ENCODE measurements at regions not wholly inside any gene's neighbourhood (a gene's known extent, or its start where the extent isn't known, plus 50 kb on each side); places are given as distances from the start of the nearest gene placed in this dataset.

DNA sequence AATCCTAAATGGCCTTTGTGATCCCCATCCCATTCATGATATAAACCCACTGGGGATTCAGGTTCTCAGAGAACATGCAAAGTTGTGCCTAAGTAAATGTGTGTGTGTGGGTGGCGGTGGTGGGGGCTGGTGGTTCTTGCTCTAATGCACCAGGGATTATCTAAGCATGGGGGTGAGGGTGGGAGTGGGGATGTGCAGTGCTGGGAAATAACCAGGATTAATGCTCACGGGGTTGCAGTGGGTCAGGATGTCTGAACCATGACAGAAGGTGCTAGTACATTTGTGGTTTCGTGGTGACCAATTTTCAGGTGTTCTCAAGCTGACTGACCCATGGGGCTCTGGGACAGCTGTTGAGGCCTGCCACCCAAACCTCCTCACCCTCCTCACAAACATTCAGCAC is 101.0 kb downstream of the ZNF608 start:
- no peak for DNase-seq
- Histone ChIP-seq H3K27me3 (replicated peaks in 2 of 5; ENCODE audit: control insufficient read depth in 4 of 5, insufficient read depth in 5 of 5, low read length in 4 of 5) (peaks cover 3 to 24% (median 9%) of the 10 kb centered on the region in 5 experiments), H3K9me3 (ENCODE audit: control extremely low read depth in 1 of 5, control insufficient read depth in 4 of 5, insufficient read depth in 2 of 5, low read depth in 1 of 5, low read length in 4 of 5) (no peaks in the 10 kb centered on the region), H3K4me1 (ENCODE audit: control extremely low read depth in 1 of 4, control insufficient read depth in 4 of 4, insufficient read depth in 4 of 4, low read length in 3 of 4) (peaks cover 7 to 20% (median 19%) of the 10 kb centered on the region in 4 experiments), H3K27ac (ENCODE audit: insufficient read depth in 1 of 2, low read depth in 1 of 2, low read length in 2 of 2, poor library complexity in 1 of 2, severe bottlenecking in 2 of 2) (no peak overlapping the region), H3K4me3 (ENCODE audit: control insufficient read depth in 1 of 7, extremely low read depth in 1 of 7, insufficient read depth in 4 of 7, low read depth in 2 of 7, low read length in 6 of 7) (no peak overlapping the region), H3K36me3 (ENCODE audit: control insufficient read depth in 4 of 4, insufficient read depth in 4 of 4, low read length in 3 of 4) (peaks cover 6 to 43% (median 20%) of the 10 kb centered on the region in 4 experiments)
- POLR2A ChIA-PET: no interaction called here
- CTCF ChIA-PET: no interaction called here
- 100% methylated on average over 1 of the region's 3 CpGs for WGBS (ENCODE audit: insufficient coverage)

GRCh38 chr5:124644582-124644981 is 101.9 kb downstream of the ZNF608 start:
- 100% methylated on average over 1 of the region's 1 CpG for whole genome bisulfite sequencing (ENCODE audit: insufficient coverage)
- peaks cover 6 to 44% (median 20%) of the 10 kb centered on the region in 4 experiments for H3K36me3 ChIP-seq (ENCODE audit: control insufficient read depth in 4 of 4, insufficient read depth in 4 of 4, low read length in 3 of 4)
- no peak overlapping the region for H3K4me3 ChIP-seq (ENCODE audit: control insufficient read depth in 1 of 7, extremely low read depth in 1 of 7, insufficient read depth in 4 of 7, low read depth in 2 of 7, low read length in 6 of 7)
- peaks cover 3 to 24% (median 9%) of the 10 kb centered on the region in 5 experiments for H3K27me3 ChIP-seq (replicated peaks in 2 of 5; ENCODE audit: control insufficient read depth in 4 of 5, insufficient read depth in 5 of 5, low read length in 4 of 5)
- no peak overlapping the region for H3K27ac ChIP-seq (ENCODE audit: insufficient read depth in 1 of 2, low read depth in 1 of 2, low read length in 2 of 2, poor library complexity in 1 of 2, severe bottlenecking in 2 of 2)
- POLR2A ChIA-PET: no interaction called here
- no peak for DNase-seq
- CTCF ChIA-PET: no interaction called here
- peaks cover 3 to 13% (median 12%) of the 10 kb centered on the region in 4 experiments for H3K4me1 ChIP-seq (ENCODE audit: control extremely low read depth in 1 of 4, control insufficient read depth in 4 of 4, insufficient read depth in 4 of 4, low read length in 3 of 4)
- no peaks in the 10 kb centered on the region for H3K9me3 ChIP-seq (ENCODE audit: control extremely low read depth in 1 of 5, control insufficient read depth in 4 of 5, insufficient read depth in 2 of 5, low read depth in 1 of 5, low read length in 4 of 5)

DNA sequence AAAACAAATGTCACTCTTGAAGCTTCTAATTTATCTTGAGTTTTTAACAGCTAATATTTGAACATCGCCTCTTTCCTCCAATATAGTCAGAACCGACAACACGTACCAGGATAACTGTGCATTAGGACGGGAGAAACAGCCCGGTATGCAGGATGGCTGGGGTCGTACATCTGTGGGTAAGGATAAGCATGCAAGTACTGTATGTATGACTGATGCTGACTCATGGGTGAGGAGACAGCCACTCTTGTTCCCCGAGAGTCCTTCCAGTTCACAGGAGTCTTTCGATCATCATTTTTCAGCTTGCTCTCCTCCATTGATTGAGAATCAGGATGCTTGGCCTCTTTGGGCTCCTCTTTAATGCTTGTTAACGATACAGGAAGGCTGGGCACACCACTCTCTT is 102.3 kb downstream of the ZNF608 start:
- peaks cover 3 to 24% (median 9%) of the 10 kb centered on the region in 5 experiments for H3K27me3 ChIP-seq (replicated peaks in 2 of 5; ENCODE audit: control insufficient read depth in 4 of 5, insufficient read depth in 5 of 5, low read length in 4 of 5)
- peaks cover 6 to 47% (median 21%) of the 10 kb centered on the region in 4 experiments for H3K36me3 ChIP-seq (ENCODE audit: control insufficient read depth in 4 of 4, insufficient read depth in 4 of 4, low read length in 3 of 4)
- 95% methylated on average over 8 of the region's 9 CpGs for WGBS (ENCODE audit: insufficient coverage)
- CTCF ChIA-PET: no interaction called here
- no peak for DNase-seq
- H3K4me1 ChIP-seq (ENCODE audit: control extremely low read depth in 1 of 4, control insufficient read depth in 4 of 4, insufficient read depth in 4 of 4, low read length in 3 of 4): peaks cover 2 to 9% (median 7%) of the 10 kb centered on the region in 4 experiments
- POLR2A ChIA-PET: no interaction called here
- H3K9me3 ChIP-seq (ENCODE audit: control extremely low read depth in 1 of 5, control insufficient read depth in 4 of 5, insufficient read depth in 2 of 5, low read depth in 1 of 5, low read length in 4 of 5): no peaks in the 10 kb centered on the region
- no peak overlapping the region for H3K27ac ChIP-seq (ENCODE audit: insufficient read depth in 1 of 2, low read depth in 1 of 2, low read length in 2 of 2, poor library complexity in 1 of 2, severe bottlenecking in 2 of 2)
- no peak overlapping the region for H3K4me3 ChIP-seq (ENCODE audit: control insufficient read depth in 1 of 7, extremely low read depth in 1 of 7, insufficient read depth in 4 of 7, low read depth in 2 of 7, low read length in 6 of 7)

- H3K27ac ChIP-seq (ENCODE audit: insufficient read depth in 1 of 2, low read depth in 1 of 2, low read length in 2 of 2, poor library complexity in 1 of 2, severe bottlenecking in 2 of 2): no peak overlapping the region
- peaks cover 0 to 1% (median under 1%) of the 10 kb centered on the region in 4 experiments for H3K4me1 ChIP-seq (ENCODE audit: control extremely low read depth in 1 of 4, control insufficient read depth in 4 of 4, insufficient read depth in 4 of 4, low read length in 3 of 4)
- peaks cover 3 to 19% (median 8%) of the 10 kb centered on the region in 5 experiments for H3K27me3 ChIP-seq (replicated peaks in 2 of 5; ENCODE audit: control insufficient read depth in 4 of 5, insufficient read depth in 5 of 5, low read length in 4 of 5)
- no peak overlapping the region for H3K4me3 ChIP-seq (ENCODE audit: control insufficient read depth in 1 of 7, extremely low read depth in 1 of 7, insufficient read depth in 4 of 7, low read depth in 2 of 7, low read length in 6 of 7)
- DNase-seq: no peak
- ChIA-PET CTCF (no interaction called here), POLR2A (no interaction called here)
- no peaks in the 10 kb centered on the region for H3K9me3 ChIP-seq (ENCODE audit: control extremely low read depth in 1 of 5, control insufficient read depth in 4 of 5, insufficient read depth in 2 of 5, low read depth in 1 of 5, low read length in 4 of 5)
- WGBS (ENCODE audit: insufficient coverage): 98% methylated on average over 7 of the region's 7 CpGs
- peaks cover 6 to 46% (median 23%) of the 10 kb centered on the region in 4 experiments for H3K36me3 ChIP-seq (ENCODE audit: control insufficient read depth in 4 of 4, insufficient read depth in 4 of 4, low read length in 3 of 4)
Measured at GRCh38 chr5:124643336-124643735, 103.1 kb downstream of the ZNF608 start.

DNA sequence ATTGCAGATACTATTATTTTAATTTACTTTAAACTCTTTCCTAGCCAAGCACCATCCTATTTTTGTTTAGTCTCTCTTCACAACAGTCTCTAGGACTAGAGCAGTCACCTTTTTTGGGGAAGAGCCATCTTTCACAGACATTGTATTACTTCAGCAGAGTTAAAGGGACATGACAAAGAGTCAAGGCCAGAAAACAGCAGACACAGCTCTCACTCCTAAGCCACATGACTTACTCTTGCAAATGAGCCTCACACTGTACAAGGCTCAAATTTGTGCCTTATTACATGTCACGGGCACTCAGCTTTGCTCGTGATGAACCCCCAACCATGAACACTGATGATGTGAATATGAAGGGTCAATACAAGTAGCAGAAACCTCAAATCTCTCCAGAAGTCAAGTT is 104.3 kb downstream of the ZNF608 start:
- Histone ChIP-seq H3K27ac (ENCODE audit: insufficient read depth in 1 of 2, low read depth in 1 of 2, low read length in 2 of 2, poor library complexity in 1 of 2, severe bottlenecking in 2 of 2) (no peak overlapping the region), H3K36me3 (ENCODE audit: control insufficient read depth in 4 of 4, insufficient read depth in 4 of 4, low read length in 3 of 4) (peaks cover 6 to 37% (median 19%) of the 10 kb centered on the region in 4 experiments), H3K4me3 (ENCODE audit: control insufficient read depth in 1 of 7, extremely low read depth in 1 of 7, insufficient read depth in 4 of 7, low read depth in 2 of 7, low read length in 6 of 7) (no peak overlapping the region), H3K27me3 (replicated peaks in 2 of 5; ENCODE audit: control insufficient read depth in 4 of 5, insufficient read depth in 5 of 5, low read length in 4 of 5) (peaks cover 3 to 13% (median 5%) of the 10 kb centered on the region in 5 experiments), H3K9me3 (ENCODE audit: control extremely low read depth in 1 of 5, control insufficient read depth in 4 of 5, insufficient read depth in 2 of 5, low read depth in 1 of 5, low read length in 4 of 5) (no peaks in the 10 kb centered on the region), H3K4me1 (ENCODE audit: control extremely low read depth in 1 of 4, control insufficient read depth in 4 of 4, insufficient read depth in 4 of 4, low read length in 3 of 4) (no peaks in the 10 kb centered on the region)
- no CpG with 5 or more reads among the region's 2 CpGs for WGBS (ENCODE audit: insufficient coverage)
- ChIA-PET POLR2A (no interaction called here), CTCF (no interaction called here)
- DNase-seq: no peak

DNA sequence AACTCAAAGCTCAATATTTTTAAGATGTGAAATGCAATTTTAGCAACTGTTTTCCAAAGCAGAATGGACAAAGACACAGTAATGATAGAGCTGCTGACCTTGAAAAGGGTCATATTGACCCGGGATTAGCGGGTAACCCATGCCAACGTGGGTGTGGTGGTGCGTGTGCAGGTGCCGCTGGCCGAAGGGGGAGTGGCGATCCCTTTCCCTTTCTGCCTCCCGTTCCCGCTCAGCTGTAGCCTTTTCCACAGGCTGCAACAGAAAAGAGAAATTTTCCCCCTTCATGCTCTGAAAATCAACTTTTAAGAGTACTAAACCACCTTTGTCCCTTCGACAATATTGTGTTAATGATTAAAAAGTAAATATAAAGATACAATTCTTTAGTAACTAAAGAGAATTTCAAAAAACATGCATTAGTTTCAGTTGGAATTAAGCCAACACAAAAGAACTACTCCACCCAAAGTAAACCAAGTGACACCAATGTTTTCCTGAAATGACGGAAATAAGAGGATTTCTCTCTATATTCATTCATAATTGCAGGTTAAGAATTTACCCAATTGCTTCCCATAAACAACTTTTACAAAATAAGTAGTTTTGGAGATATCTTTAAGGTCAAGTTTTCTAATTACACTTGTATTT is 105.2 kb downstream of the ZNF608 start:
- POLR2A ChIA-PET: no interaction called here
- H3K9me3 ChIP-seq (ENCODE audit: control extremely low read depth in 1 of 5, control insufficient read depth in 4 of 5, insufficient read depth in 2 of 5, low read depth in 1 of 5, low read length in 4 of 5): no peaks in the 10 kb centered on the region
- no peak for DNase-seq
- WGBS (ENCODE audit: insufficient coverage): 95% methylated on average over 10 of the region's 11 CpGs
- no peak overlapping the region for H3K4me3 ChIP-seq (ENCODE audit: control insufficient read depth in 1 of 7, extremely low read depth in 1 of 7, insufficient read depth in 4 of 7, low read depth in 2 of 7, low read length in 6 of 7)
- no peak overlapping the region for H3K27ac ChIP-seq (ENCODE audit: insufficient read depth in 1 of 2, low read depth in 1 of 2, low read length in 2 of 2, poor library complexity in 1 of 2, severe bottlenecking in 2 of 2)
- CTCF ChIA-PET: interaction anchor here (0.7 kb wide), 1 partner anchor 42 kb away, joined by 3 read pairs; no protein-coding TSS in a partner anchor
- H3K4me1 ChIP-seq (ENCODE audit: control extremely low read depth in 1 of 4, control insufficient read depth in 4 of 4, insufficient read depth in 4 of 4, low read length in 3 of 4): no peaks in the 10 kb centered on the region
- peaks cover 0 to 5% (median 0%) of the 10 kb centered on the region in 5 experiments for H3K27me3 ChIP-seq (replicated peaks in 2 of 5; ENCODE audit: control insufficient read depth in 4 of 5, insufficient read depth in 5 of 5, low read length in 4 of 5)
- H3K36me3 ChIP-seq (ENCODE audit: control insufficient read depth in 4 of 4, insufficient read depth in 4 of 4, low read length in 3 of 4): peaks cover 2 to 30% (median 18%) of the 10 kb centered on the region in 4 experiments

DNA sequence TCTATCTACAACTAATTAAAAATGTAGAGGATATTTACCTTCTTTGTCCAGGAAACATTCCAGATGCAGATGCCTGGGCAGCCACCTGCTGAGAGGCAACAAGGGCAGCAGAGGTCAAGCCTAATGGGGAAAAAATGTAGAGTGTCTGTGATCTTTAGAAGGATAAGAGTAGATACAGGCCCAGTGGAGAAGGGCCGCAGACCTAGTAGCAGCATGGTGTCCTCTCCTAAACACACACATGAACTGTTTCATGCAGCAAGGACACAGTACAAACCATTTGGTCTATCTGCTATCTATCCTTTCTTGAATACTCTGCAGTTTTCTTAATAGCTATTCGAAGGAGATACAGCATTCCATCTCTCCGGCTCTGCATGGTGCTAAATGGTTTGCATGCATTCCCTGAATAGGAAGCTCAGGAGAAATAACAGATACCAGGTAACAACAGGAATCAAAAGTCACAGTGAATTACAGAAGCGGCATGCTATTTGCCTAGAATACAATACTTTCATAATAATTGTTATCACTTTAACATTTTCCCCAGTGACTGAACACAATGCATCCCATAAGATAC is 107.3 kb downstream of the ZNF608 start:
- CTCF ChIA-PET: no interaction called here
- no peak overlapping the region for H3K27ac ChIP-seq (ENCODE audit: insufficient read depth in 1 of 2, low read depth in 1 of 2, low read length in 2 of 2, poor library complexity in 1 of 2, severe bottlenecking in 2 of 2)
- H3K4me1 ChIP-seq (ENCODE audit: control extremely low read depth in 1 of 4, control insufficient read depth in 4 of 4, insufficient read depth in 4 of 4, low read length in 3 of 4): no peaks in the 10 kb centered on the region
- 100% methylated on average over 4 of the region's 4 CpGs for WGBS (ENCODE audit: insufficient coverage)
- peaks cover 2 to 28% (median 19%) of the 10 kb centered on the region in 4 experiments for H3K36me3 ChIP-seq (ENCODE audit: control insufficient read depth in 4 of 4, insufficient read depth in 4 of 4, low read length in 3 of 4)
- POLR2A ChIA-PET: no interaction called here
- H3K9me3 ChIP-seq (ENCODE audit: control extremely low read depth in 1 of 5, control insufficient read depth in 4 of 5, insufficient read depth in 2 of 5, low read depth in 1 of 5, low read length in 4 of 5): no peaks in the 10 kb centered on the region
- no peak overlapping the region for H3K4me3 ChIP-seq (ENCODE audit: control insufficient read depth in 1 of 7, extremely low read depth in 1 of 7, insufficient read depth in 4 of 7, low read depth in 2 of 7, low read length in 6 of 7)
- no peak for DNase-seq
- H3K27me3 ChIP-seq (replicated peaks in 2 of 5; ENCODE audit: control insufficient read depth in 4 of 5, insufficient read depth in 5 of 5, low read length in 4 of 5): no peaks in the 10 kb centered on the region

Measured in common myeloid progenitor, CD34-positive (primary cell).